Lower leg skin (tissue), 3 donors: ENCODE measurements at regions not wholly inside any gene's neighbourhood (a gene's known extent, or its start where the extent isn't known, plus 50 kb on each side); places are given as distances from the start of the nearest gene placed in this dataset.
"Not testable (repeated sequence)": the region's sequence is repeated elsewhere in the genome, so short reads cannot be mapped to it uniquely, and the experiment has no call there.

Experiments used
- POLR2A ChIP-seq, 2 donors: fragments of 450-650 bp; IDR thresholded peaks; one replicate each; pipeline ENCODE4 v1.6.1; 2016 to 2017; ENCODE audit warnings: antibody characterized with exemption in 2 of 2, mild to moderate bottlenecking in 1 of 2, moderate library complexity in 1 of 2
- TF ChIP-seq, protein P1 (sequence below), 3 donors: fragments of 450-650 bp; IDR thresholded peaks; one replicate each; pipeline ENCODE4 v1.5.1; 2016; ENCODE audit warnings: antibody characterized with exemption in 3 of 3, mild to moderate bottlenecking in 3 of 3, moderate library complexity in 2 of 3

DNA sequence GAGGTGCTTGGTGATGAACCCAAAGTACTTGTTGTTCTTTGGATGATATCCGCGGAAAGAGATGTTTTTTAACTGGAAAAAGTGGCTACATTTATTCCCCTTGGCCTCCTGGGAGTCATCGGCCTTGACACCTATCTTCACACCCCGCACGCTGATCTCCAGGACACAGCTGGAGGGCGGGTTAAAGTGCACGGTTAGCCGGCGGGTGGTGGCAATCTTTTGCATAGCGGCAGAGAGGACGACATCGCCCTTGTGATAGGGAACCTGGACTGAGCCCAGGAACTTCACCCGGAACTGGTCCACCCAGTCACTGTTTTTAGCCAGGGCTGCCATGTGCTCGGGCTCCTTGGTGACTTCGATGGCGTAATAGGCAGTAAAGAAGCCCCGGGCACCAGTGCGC, 110.5 kb upstream of the PLEKHM1 start:
- TF ChIP-seq, protein P1, sequence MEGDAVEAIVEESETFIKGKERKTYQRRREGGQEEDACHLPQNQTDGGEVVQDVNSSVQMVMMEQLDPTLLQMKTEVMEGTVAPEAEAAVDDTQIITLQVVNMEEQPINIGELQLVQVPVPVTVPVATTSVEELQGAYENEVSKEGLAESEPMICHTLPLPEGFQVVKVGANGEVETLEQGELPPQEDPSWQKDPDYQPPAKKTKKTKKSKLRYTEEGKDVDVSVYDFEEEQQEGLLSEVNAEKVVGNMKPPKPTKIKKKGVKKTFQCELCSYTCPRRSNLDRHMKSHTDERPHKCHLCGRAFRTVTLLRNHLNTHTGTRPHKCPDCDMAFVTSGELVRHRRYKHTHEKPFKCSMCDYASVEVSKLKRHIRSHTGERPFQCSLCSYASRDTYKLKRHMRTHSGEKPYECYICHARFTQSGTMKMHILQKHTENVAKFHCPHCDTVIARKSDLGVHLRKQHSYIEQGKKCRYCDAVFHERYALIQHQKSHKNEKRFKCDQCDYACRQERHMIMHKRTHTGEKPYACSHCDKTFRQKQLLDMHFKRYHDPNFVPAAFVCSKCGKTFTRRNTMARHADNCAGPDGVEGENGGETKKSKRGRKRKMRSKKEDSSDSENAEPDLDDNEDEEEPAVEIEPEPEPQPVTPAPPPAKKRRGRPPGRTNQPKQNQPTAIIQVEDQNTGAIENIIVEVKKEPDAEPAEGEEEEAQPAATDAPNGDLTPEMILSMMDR (IDR thresholded peaks at IDR 0.05): not testable (repeated sequence)
- not testable (repeated sequence) for TF ChIP-seq POLR2A (IDR thresholded peaks at IDR 0.05)
